ENCODE measurements at regions not wholly inside any gene's neighbourhood (a gene's known extent, or its start where the extent isn't known, plus 50 kb on each side); places are given as distances from the start of the nearest gene placed in this dataset.

DNA sequence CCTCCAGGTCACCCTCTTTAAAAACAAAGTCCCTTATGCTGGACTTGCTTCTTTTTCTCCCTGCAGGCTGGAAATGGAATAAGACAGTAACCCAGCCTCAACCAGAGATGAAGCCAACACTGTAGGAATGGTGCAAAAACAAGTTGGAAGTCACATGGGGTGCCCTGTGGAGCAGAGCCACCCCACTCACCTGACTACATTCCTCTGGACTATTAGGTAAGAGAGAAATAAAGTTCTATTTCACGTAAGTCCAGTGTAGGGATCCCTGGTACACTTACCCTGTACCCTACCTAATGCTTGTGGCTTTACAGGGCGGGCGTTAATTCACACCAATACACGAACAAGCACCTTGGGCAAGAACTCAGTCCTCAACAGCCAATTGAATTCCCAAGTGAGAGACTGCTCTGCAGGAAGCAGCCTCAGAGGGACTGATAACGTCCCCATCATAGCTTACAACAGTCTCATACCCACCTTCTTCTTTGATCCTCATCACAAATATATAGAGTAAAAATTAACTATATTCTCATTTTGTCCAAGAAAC lies 112.5 kb upstream of the FGGY start:
- TF ChIP-seq, protein P1, sequence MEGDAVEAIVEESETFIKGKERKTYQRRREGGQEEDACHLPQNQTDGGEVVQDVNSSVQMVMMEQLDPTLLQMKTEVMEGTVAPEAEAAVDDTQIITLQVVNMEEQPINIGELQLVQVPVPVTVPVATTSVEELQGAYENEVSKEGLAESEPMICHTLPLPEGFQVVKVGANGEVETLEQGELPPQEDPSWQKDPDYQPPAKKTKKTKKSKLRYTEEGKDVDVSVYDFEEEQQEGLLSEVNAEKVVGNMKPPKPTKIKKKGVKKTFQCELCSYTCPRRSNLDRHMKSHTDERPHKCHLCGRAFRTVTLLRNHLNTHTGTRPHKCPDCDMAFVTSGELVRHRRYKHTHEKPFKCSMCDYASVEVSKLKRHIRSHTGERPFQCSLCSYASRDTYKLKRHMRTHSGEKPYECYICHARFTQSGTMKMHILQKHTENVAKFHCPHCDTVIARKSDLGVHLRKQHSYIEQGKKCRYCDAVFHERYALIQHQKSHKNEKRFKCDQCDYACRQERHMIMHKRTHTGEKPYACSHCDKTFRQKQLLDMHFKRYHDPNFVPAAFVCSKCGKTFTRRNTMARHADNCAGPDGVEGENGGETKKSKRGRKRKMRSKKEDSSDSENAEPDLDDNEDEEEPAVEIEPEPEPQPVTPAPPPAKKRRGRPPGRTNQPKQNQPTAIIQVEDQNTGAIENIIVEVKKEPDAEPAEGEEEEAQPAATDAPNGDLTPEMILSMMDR (IDR thresholded peaks at IDR 0.05): no peak
- no peak for TF ChIP-seq POLR2A (IDR thresholded peaks at IDR 0.05)
